ENCODE measurements at regions not wholly inside any gene's neighbourhood (a gene's known extent, or its start where the extent isn't known, plus 50 kb on each side); places are given as distances from the start of the nearest gene placed in this dataset.

DNA sequence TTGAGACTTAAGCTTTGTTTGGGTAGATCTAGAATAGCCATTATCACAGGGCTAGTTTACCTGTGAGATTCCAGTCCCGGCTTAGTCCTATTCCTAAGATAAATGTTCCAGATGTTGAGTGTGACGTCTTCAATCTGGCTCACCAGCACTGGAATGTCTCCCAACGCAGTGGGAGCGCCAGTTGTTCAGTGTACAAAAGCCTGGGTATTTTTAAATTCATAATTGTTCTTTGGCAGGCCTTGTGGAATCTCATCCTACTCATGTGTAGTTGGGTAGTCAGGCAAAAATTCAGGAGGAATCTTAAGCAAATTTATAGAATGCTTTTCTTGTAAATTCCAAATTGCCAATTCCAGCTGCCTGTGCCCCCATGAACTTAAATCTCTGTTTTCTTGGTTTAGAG is 272.6 kb upstream of the KCNN2 start:
- WGBS (ENCODE audit: extremely low coverage, insufficient read length, low lambda C conversion rate), result no CpG with 5 or more reads among the region's 4 CpGs
- no peaks in the 10 kb centered on the region; the same call in 1 of the 2 replicates for H3K27me3 Mint-ChIP-seq (ENCODE audit: low read depth)
- no peaks in the 10 kb centered on the region for H3K4me1 ChIP-seq (ENCODE audit: insufficient read depth, low read length)

More for the DNA sequence above, 272.6 kb upstream of the KCNN2 start:
- Histone ChIP-seq H3K79me2 (ENCODE audit: insufficient read depth, low read length) (no peaks in the 10 kb centered on the region), H3K14ac (ENCODE audit: insufficient read depth, low read length) (no peak overlapping the region), H2BK120ac (ENCODE audit: low read depth, low read length, poor library complexity, severe bottlenecking) (no peak overlapping the region), H2BK12ac (ENCODE audit: insufficient read length, low read depth, low read length) (no peak overlapping the region), H4K8ac (replicated peaks; ENCODE audit: insufficient read length, low read depth, low read length) (no peak overlapping the region), H3K4ac (ENCODE audit: low read depth, low read length) (no peak overlapping the region), H3K27me3 (ENCODE audit: insufficient read depth, low read length) (no peaks in the 10 kb centered on the region), H4K91ac (ENCODE audit: insufficient read length, low read depth, low read length) (no peak overlapping the region), H3T11ph (ENCODE audit: low read length) (no peak overlapping the region), H3K23ac (ENCODE audit: insufficient read length, low read depth, low read length) (no peak overlapping the region), H3K4me2 (ENCODE audit: insufficient read depth, insufficient read length, low read length) (no peak overlapping the region), H3K23me2 (ENCODE audit: insufficient read length, low read depth, low read length, poor library complexity, severe bottlenecking) (no peaks in the 10 kb centered on the region), H3K79me1 (ENCODE audit: insufficient read depth, low read depth, low read length, poor library complexity, severe bottlenecking) (no peaks in the 10 kb centered on the region), H4K20me1 (ENCODE audit: control insufficient read depth, insufficient read depth, insufficient read length) (no peaks in the 10 kb centered on the region), H3K18ac (ENCODE audit: insufficient read length, low read depth, low read length) (no peak overlapping the region), H2BK20ac (ENCODE audit: low read depth, low read length, poor library complexity, severe bottlenecking) (no peak overlapping the region), H3K27ac (ENCODE audit: insufficient read length, low read depth, low read length) (no peak overlapping the region), H2BK5ac (ENCODE audit: insufficient read length, low read length) (no peak overlapping the region), H2BK15ac (ENCODE audit: low read depth, low read length) (no peak overlapping the region), H3K9ac (ENCODE audit: extremely low read depth, insufficient read length, low read length) (no peak overlapping the region), H2AFZ (ENCODE audit: low read length) (no peak overlapping the region), H2AK5ac (ENCODE audit: insufficient read length, low read length) (no peak overlapping the region), H3K56ac (ENCODE audit: insufficient read length, low read depth, low read length) (no peak overlapping the region), H4K5ac (ENCODE audit: insufficient read length, low read depth, low read length) (no peak overlapping the region), H3K9me3 (ENCODE audit: control insufficient read depth, low read depth, low read length) (peaks cover 20% of the 10 kb centered on the region)
- Mint-ChIP-seq H3K9me3 (peaks cover 36 to 37% of the 10 kb centered on the region in 2 experiments), H3K4me3 (no peak overlapping the region), H3K4me1 (peaks cover 0 to 2% of the 10 kb centered on the region in 2 experiments; a peak in 1 of 4 replicates), H3K36me3 (ENCODE audit: insufficient read depth in 1 of 3, low read depth in 3 of 3) (peaks cover 16 to 35% (median 20%) of the 10 kb centered on the region in 3 experiments), H3K27ac (no peak overlapping the region)
- DNase-seq, result no peak
- TF ChIP-seq, protein P1, sequence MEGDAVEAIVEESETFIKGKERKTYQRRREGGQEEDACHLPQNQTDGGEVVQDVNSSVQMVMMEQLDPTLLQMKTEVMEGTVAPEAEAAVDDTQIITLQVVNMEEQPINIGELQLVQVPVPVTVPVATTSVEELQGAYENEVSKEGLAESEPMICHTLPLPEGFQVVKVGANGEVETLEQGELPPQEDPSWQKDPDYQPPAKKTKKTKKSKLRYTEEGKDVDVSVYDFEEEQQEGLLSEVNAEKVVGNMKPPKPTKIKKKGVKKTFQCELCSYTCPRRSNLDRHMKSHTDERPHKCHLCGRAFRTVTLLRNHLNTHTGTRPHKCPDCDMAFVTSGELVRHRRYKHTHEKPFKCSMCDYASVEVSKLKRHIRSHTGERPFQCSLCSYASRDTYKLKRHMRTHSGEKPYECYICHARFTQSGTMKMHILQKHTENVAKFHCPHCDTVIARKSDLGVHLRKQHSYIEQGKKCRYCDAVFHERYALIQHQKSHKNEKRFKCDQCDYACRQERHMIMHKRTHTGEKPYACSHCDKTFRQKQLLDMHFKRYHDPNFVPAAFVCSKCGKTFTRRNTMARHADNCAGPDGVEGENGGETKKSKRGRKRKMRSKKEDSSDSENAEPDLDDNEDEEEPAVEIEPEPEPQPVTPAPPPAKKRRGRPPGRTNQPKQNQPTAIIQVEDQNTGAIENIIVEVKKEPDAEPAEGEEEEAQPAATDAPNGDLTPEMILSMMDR (conservative IDR thresholded peaks at IDR 0.05), result no peak
